HEK293T (cell line): ENCODE measurements at regions not wholly inside any gene's neighbourhood (a gene's known extent, or its start where the extent isn't known, plus 50 kb on each side); places are given as distances from the start of the nearest gene placed in this dataset.

ENCODE experiments used
- CTCF ChIA-PET: fragments of 350-600 bp; formaldehyde crosslinking; extraction: SDS; loops from one replicate; lab custom pipeline; 2021; ENCODE audit warnings: antibody characterized with exemption, inconsistent platforms; lab: Yijun Ruan, JAX
- POLR2A ChIA-PET: fragments of 350-600 bp; formaldehyde crosslinking; extraction: SDS; loops from one replicate; lab custom pipeline; 2020; ENCODE audit warnings: antibody characterized with exemption, inconsistent platforms; lab: Yijun Ruan, JAX
- DNase-seq: peaks from one replicate; pipeline ENCODE4 v3.0.0; 2012; ENCODE audit warnings: mixed read lengths; ENCODE audit errors: extremely low spot score
- ARNT ChIP-seq: fragments of 450-650 bp; IDR thresholded peaks from 2 replicates; pipeline ENCODE4 v1.6.1; 2017; ENCODE audit warnings: mild to moderate bottlenecking
- BHLHE40 ChIP-seq: fragments of 450-650 bp; IDR thresholded peaks from 2 replicates; pipeline ENCODE4 v1.6.1; 2016; ENCODE audit warnings: mild to moderate bottlenecking, moderate library complexity, borderline replicate concordance
- CTBP1 ChIP-seq: fragments of 450-650 bp; IDR thresholded peaks from 2 replicates; pipeline ENCODE4 v1.6.1; 2016; ENCODE audit warnings: borderline replicate concordance
- ELF4 ChIP-seq: fragments of 450-650 bp; IDR thresholded peaks from 2 replicates; pipeline ENCODE4 v1.6.1; 2017; ENCODE audit warnings: antibody characterized with exemption
- FOXA1 ChIP-seq: fragments of 450-650 bp; IDR thresholded peaks from 2 replicates; pipeline ENCODE4 v1.6.1; 2016; ENCODE audit warnings: mild to moderate bottlenecking
- FOXK2 ChIP-seq: fragments of 450-650 bp; IDR thresholded peaks from 2 replicates; pipeline ENCODE4 v1.6.1; 2016; ENCODE audit warnings: mild to moderate bottlenecking
- FOXM1 ChIP-seq: fragments of 450-650 bp; IDR thresholded peaks from 2 replicates; pipeline ENCODE4 v1.6.1; 2017; ENCODE audit warnings: mild to moderate bottlenecking, borderline replicate concordance
- HDGF ChIP-seq: fragments of 450-650 bp; IDR thresholded peaks from 2 replicates; pipeline ENCODE4 v1.6.1; 2017; ENCODE audit warnings: antibody characterized with exemption, borderline replicate concordance
- L3MBTL2 ChIP-seq: fragments of 450-650 bp; conservative IDR thresholded peaks from 2 replicates; pipeline ENCODE4 v1.6.1; 2016; ENCODE audit warnings: mild to moderate bottlenecking
- LEF1 ChIP-seq: fragments of 450-650 bp; IDR thresholded peaks from 2 replicates; pipeline ENCODE4 v1.6.1; 2017; ENCODE audit warnings: mild to moderate bottlenecking, borderline replicate concordance
- NFRKB ChIP-seq: fragments of 450-650 bp; IDR thresholded peaks from 2 replicates; pipeline ENCODE4 v1.6.1; 2016; ENCODE audit warnings: mild to moderate bottlenecking, moderate library complexity
- PKNOX1 ChIP-seq: fragments of 450-650 bp; IDR thresholded peaks from 2 replicates; pipeline ENCODE4 v1.6.1; 2016
- SP1 ChIP-seq: fragments of 450-650 bp; IDR thresholded peaks from 2 replicates; pipeline ENCODE4 v1.6.1; 2017
- SUZ12 ChIP-seq: fragments of 450-650 bp; IDR thresholded peaks from 2 replicates; pipeline ENCODE4 v1.6.1; 2016; ENCODE audit warnings: mild to moderate bottlenecking
- TARDBP ChIP-seq: fragments of 450-650 bp; IDR thresholded peaks from 2 replicates; pipeline ENCODE4 v1.6.1; 2016
- ZNF384 ChIP-seq: fragments of 450-650 bp; IDR thresholded peaks from 2 replicates; pipeline ENCODE4 v1.6.1; 2016

DNA sequence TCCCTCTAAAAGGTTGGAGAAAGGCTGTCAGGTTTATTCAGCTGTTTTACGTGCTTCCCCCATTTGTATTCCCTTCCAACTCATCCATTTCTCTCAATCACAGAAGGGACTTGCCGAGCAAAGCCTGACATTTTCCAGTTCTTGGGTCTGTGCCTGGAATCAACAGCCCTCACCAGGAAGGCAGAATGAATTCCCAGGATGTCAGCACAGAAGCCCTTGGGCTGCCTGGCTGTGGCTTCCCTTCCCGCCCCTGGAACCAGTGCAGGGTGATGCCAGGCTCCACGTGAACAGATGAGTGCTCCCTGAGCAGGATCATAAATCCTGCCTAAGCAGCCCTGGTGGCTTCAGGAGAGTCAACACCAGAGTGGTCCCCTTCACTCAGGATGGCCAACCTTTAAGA lies 86.1 kb upstream of the CD83 start:
- CTCF ChIA-PET, result no interaction called here
- TF ChIP-seq HDGF (no peak), LEF1 (no peak), ELF4 (no peak), SUZ12 (no peak), NFRKB (no peak), CTBP1 (no peak), ZNF384 (no peak), BHLHE40 (no peak)
- POLR2A ChIA-PET, result no interaction called here
- no peak for DNase-seq

GRCh38 chr6:14035071-14035847 lies 82.3 kb upstream of the CD83 start:
- POLR2A ChIA-PET, result no interaction called here
- TF ChIP-seq CTBP1 (no peak), HDGF (no peak), FOXA1 (no peak), ZNF384 (no peak), LEF1 (no peak), L3MBTL2 (no peak)
- no peak for DNase-seq
- CTCF ChIA-PET, result interaction anchor here (0.8 kb wide), 1 partner anchor 11 kb away, joined by 3 read pairs; no protein-coding TSS in a partner anchor

- CTCF ChIA-PET, result interaction anchor here (0.8 kb wide), 1 partner anchor 10 kb away, joined by 3 read pairs; no protein-coding TSS in a partner anchor
- TF ChIP-seq L3MBTL2, result no peak
- no peak for TF ChIP-seq ELF4
- TF ChIP-seq SUZ12, result no peak
- no peak for TF ChIP-seq HDGF
- TF ChIP-seq ARNT, result no peak
- TF ChIP-seq NFRKB, result no peak
- TF ChIP-seq FOXA1, result no peak
- TF ChIP-seq ZNF384, result no peak
- TF ChIP-seq LEF1, result no peak
- no peak for TF ChIP-seq FOXK2
- TF ChIP-seq BHLHE40, result no peak
- no peak for TF ChIP-seq PKNOX1
- POLR2A ChIA-PET, result no interaction called here
- no peak for DNase-seq
Measured at GRCh38 chr6:14035874-14036273, 81.7 kb upstream of the CD83 start.

GRCh38 chr6:14036911-14037310 lies 80.7 kb upstream of the CD83 start:
- no peak for DNase-seq
- no peak for TF ChIP-seq SUZ12
- no peak for TF ChIP-seq ARNT
- no peak for TF ChIP-seq LEF1
- no peak for TF ChIP-seq HDGF
- no peak for TF ChIP-seq ZNF384
- no peak for TF ChIP-seq ELF4
- TF ChIP-seq SP1, result no peak
- no peak for TF ChIP-seq FOXM1
- TF ChIP-seq PKNOX1, result no peak
- no peak for TF ChIP-seq BHLHE40
- no peak for TF ChIP-seq NFRKB
- TF ChIP-seq L3MBTL2, result no peak
- TF ChIP-seq FOXA1, result no peak
- no peak for TF ChIP-seq FOXK2
- TF ChIP-seq TARDBP, result no peak
- no peak for TF ChIP-seq CTBP1
- ChIA-PET CTCF (interaction anchor here (0.7 to 2.5 kb wide), 3 partner anchors 9 to 223 kb away, joined by 3 to 9 read pairs (median 3); no protein-coding TSS in a partner anchor), POLR2A (interaction anchor here (1.2 kb wide), 1 partner anchor 112 kb away, joined by 5 read pairs; the partner anchor contains the start of gene RNF182)

DNA sequence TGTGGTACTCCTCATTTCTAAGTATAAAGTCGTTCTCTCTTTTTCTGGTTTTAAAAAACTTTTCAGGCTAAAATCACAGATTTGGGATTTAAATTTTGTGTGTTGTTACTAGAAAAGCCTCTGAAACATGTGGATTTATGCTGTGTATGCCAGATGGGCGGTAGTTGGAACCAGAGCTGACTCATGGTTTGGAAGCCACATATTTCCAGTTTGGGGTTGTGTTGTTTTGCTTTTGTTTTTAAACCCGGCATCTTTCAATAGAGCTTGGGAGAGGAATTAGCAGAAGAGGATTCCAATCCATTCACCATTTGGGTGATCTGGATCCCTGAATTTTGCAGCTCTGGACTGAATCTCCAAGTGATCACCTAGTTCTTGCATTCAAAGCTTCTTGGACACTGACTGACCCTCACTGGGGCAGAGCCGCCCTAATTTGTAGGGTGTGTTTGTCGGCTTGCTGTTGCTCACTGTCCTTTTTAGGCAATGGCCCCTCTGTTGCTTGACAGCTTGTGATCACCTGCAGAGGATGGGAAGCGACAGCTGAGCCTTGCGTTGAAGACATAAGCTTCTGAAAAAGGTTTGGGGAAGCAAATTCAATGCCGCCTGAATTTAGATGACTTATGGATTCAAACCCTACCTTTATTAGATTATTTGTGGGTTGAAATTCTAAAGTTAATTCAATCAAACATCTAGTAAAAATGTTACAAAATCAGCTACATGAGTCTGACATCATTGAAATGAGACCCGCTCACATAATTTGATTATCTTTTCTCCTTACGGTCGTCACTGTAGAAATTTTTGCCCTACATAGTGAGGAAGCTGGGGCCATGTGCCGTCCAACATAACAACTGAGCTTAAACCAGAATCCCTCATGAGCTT lies 79.9 kb upstream of the CD83 start:
- no peak for DNase-seq
- TF ChIP-seq PKNOX1 (no peak), SP1 (no peak), SUZ12 (no peak), ELF4 (no peak), LEF1 (no peak), NFRKB (no peak), FOXM1 (no peak)
- CTCF ChIA-PET, result interaction anchor here (0.7 to 2.5 kb wide), 3 partner anchors 9 to 224 kb away, joined by 3 to 9 read pairs (median 3); no protein-coding TSS in a partner anchor
- POLR2A ChIA-PET, result interaction anchor here (1.2 kb wide), 1 partner anchor 113 kb away, joined by 5 read pairs; the partner anchor contains the start of gene RNF182
